B cell (primary cell): ENCODE measurements at regions not wholly inside any gene's neighbourhood (a gene's known extent, or its start where the extent isn't known, plus 50 kb on each side); places are given as distances from the start of the nearest gene placed in this dataset.

Experiments
- ATAC-seq: fragments of 200-7000 bp; cut with Tn5 transposase; one replicate; pipeline ENCODE4 v1.10.0; 2021; ENCODE audit warnings: low read depth, mild to moderate bottlenecking, moderate number of reproducible peaks, moderate library complexity
- CTCF ChIA-PET: fragments of 350-600 bp; sonication (Branson Sonifier 250); formaldehyde crosslinking; loops from one replicate; lab custom pipeline; 2021; ENCODE audit warnings: antibody characterized with exemption, inconsistent platforms; lab: Charles Lee
- POLR2A ChIA-PET: fragments of 350-600 bp; sonication (Branson Sonifier 250); formaldehyde crosslinking; loops from one replicate; lab custom pipeline; 2021; ENCODE audit warnings: antibody characterized with exemption; lab: Charles Lee
- DNase-seq: peaks from one replicate; pipeline ENCODE4 v3.0.0; 2013
- H2AFZ ChIP-seq: 2 replicates; pipeline ENCODE4 v1.6.1; 2012; ENCODE audit warnings: mild to moderate bottlenecking, low read depth, low read length; ENCODE audit not compliant: insufficient read depth, poor library complexity, severe bottlenecking
- H3K27ac ChIP-seq, 2 donors: 1 replicate in 1 of 2; 2 replicates in 1 of 2; pipeline ENCODE4 v1.5.1; 2012 to 2013; ENCODE audit warnings: low read length in 2 of 2, mild to moderate bottlenecking in 2 of 2, moderate library complexity in 1 of 2
- H3K27me3 ChIP-seq, 4 experiments: fragments of 200-600 bp in 1 of 4; sonication (generic) in 1 of 4; replicated peaks in 1 of 4; 1 replicate in 2 of 4; 2 replicates in 2 of 4; pipeline versions ENCODE4 v1.6.1 to v1.7.0; 2013 to 2016; ENCODE audit warnings: low read length in 3 of 4, mild to moderate bottlenecking in 2 of 4, mixed read lengths in 1 of 4, moderate library complexity in 1 of 4; ENCODE audit not compliant: insufficient read depth in 4 of 4, control insufficient read depth in 3 of 4; ENCODE audit errors: control extremely low read depth in 1 of 4
- H3K36me3 ChIP-seq, 2 experiments: replicated peaks in 1 of 2; 1 replicate in 1 of 2; 2 replicates in 1 of 2; pipeline versions ENCODE4 v1.6.1 to v1.7.1; 2013; ENCODE audit warnings: low read length in 1 of 2; ENCODE audit not compliant: insufficient read depth in 2 of 2, control insufficient read depth in 1 of 2; ENCODE audit errors: control extremely low read depth in 1 of 2, extremely low read depth in 1 of 2
- H3K4me1 ChIP-seq, 2 donors: fragments of 200-600 bp in 1 of 2; sonication (generic) in 1 of 2; 1 replicate in 1 of 2; 2 replicates in 1 of 2; pipeline versions ENCODE4 v1.5.1 to v1.6.1; 2013 to 2017; ENCODE audit warnings: low read length in 2 of 2; ENCODE audit not compliant: control insufficient read depth in 2 of 2, insufficient read depth in 2 of 2
- H3K4me2 ChIP-seq: replicated peaks from 2 replicates; pipeline ENCODE3; 2012; ENCODE audit warnings: mild to moderate bottlenecking, low read depth, low read length; ENCODE audit not compliant: poor library complexity, severe bottlenecking
- H3K4me3 ChIP-seq, 5 experiments: fragments of 200-600 bp in 1 of 5; sonication (generic) in 1 of 5; 1 replicate in 3 of 5; 2 replicates in 2 of 5; pipeline versions ENCODE4 v1.5.1 to v1.7.0; 2011 to 2016; ENCODE audit warnings: low read length in 4 of 5, mild to moderate bottlenecking in 4 of 5, low read depth in 2 of 5, control low read depth in 1 of 5, moderate library complexity in 1 of 5; ENCODE audit not compliant: insufficient read depth in 1 of 5; ENCODE audit errors: control extremely low read depth in 1 of 5, extremely low read depth in 1 of 5
- H3K79me2 ChIP-seq: fragments of 200-600 bp; sonication (generic); one replicate; pipeline ENCODE4 v1.6.0; 2016; ENCODE audit warnings: low read length; ENCODE audit not compliant: control insufficient read depth, insufficient read depth
- H3K9ac ChIP-seq: fragments of 200-600 bp; sonication (generic); 2 replicates; pipeline ENCODE4 v1.6.1; 2017; ENCODE audit warnings: mild to moderate bottlenecking, low read length, moderate library complexity
- H3K9me3 ChIP-seq, 3 donors: one replicate each; pipeline versions ENCODE4 v1.6.1 to v1.7.1; 2013; ENCODE audit warnings: low read length in 2 of 3; ENCODE audit not compliant: control insufficient read depth in 2 of 3, insufficient read depth in 1 of 3; ENCODE audit errors: control extremely low read depth in 1 of 3
- H4K20me1 ChIP-seq: 2 replicates; pipeline ENCODE4 v1.6.0; 2012; ENCODE audit warnings: mild to moderate bottlenecking, low read length; ENCODE audit not compliant: insufficient read depth, control insufficient read depth, poor library complexity, severe bottlenecking
- H3K27ac Mint-ChIP-seq: one replicate; pipeline ENCODE4 v1.8.0; 2021; ENCODE audit warnings: mixed read lengths
- H3K27me3 Mint-ChIP-seq: one replicate; pipeline ENCODE4 v1.8.0; 2021; ENCODE audit warnings: mixed read lengths
- H3K4me1 Mint-ChIP-seq: one replicate; pipeline ENCODE4 v1.8.0; 2021; ENCODE audit warnings: mixed read lengths
- H3K4me3 Mint-ChIP-seq: one replicate; pipeline ENCODE4 v1.8.0; 2021; ENCODE audit warnings: mixed read lengths
- H3K9me3 Mint-ChIP-seq: one replicate; pipeline ENCODE4 v1.8.0; 2022; ENCODE audit warnings: mixed read lengths; ENCODE audit not compliant: insufficient read depth
- CTCF ChIP-seq: fragments of 200-600 bp; IDR thresholded peaks from one replicate; pipeline ENCODE4 v1.8.0; 2022; ENCODE audit warnings: antibody characterized with exemption, mild to moderate bottlenecking
- EZH2 ChIP-seq: IDR thresholded peaks from 2 replicates; pipeline ENCODE4 v1.6.1; 2012; ENCODE audit warnings: borderline replicate concordance, low read depth, mild to moderate bottlenecking, moderate library complexity, low read length; ENCODE audit not compliant: insufficient read depth, poor library complexity, severe bottlenecking
- WGBS: methylation state at CpG from one replicate; pipeline ENCODE4 v1.1.5; 2013; ENCODE audit warnings: missing lambda C conversion rate; ENCODE audit not compliant: insufficient coverage; 5-methylcytosine and 5-hydroxymethylcytosine counted together
- intact Hi-C: fragments of 100-400 bp; cut with micrococcal nuclease; formaldehyde crosslinking; loops from one replicate; pipeline ENCODE4 v1.10.0; 2022

- peaks cover 7% of the 10 kb centered on the region for H3K4me1 Mint-ChIP-seq
- Histone ChIP-seq H2AFZ (no peak overlapping the region), H3K9me3 (no peaks in the 10 kb centered on the region), H3K4me1 (peaks cover 4 to 6% of the 10 kb centered on the region in 2 donors), H3K4me3 (no peak overlapping the region), H3K9ac (no peak overlapping the region), H3K79me2 (no peaks in the 10 kb centered on the region), H3K4me2 (no peak overlapping the region), H4K20me1 (no peaks in the 10 kb centered on the region), H3K36me3 (no peaks in the 10 kb centered on the region), H3K27me3 (peaks cover 0 to 12% (median 8%) of the 10 kb centered on the region in 4 experiments), H3K27ac (no peak overlapping the region)
- no peak overlapping the region for H3K27ac Mint-ChIP-seq
- POLR2A ChIA-PET, result no interaction called here
- H3K9me3 Mint-ChIP-seq, result no peaks in the 10 kb centered on the region
- no CpG with 5 or more reads among the region's 3 CpGs for WGBS
- ATAC-seq, result no peak
- H3K27me3 Mint-ChIP-seq, result peaks cover 21% of the 10 kb centered on the region
- CTCF ChIA-PET, result no interaction called here
- H3K4me3 Mint-ChIP-seq, result no peak overlapping the region
- TF ChIP-seq EZH2 (no peak), CTCF (no peak)
- no peak for DNase-seq
- intact Hi-C loops, result no loop called here
Measured at GRCh38 chr7:28878481-28878880, 79.6 kb downstream of the TRIL start.
